GM23338 (cell line): ENCODE measurements at regions not wholly inside any gene's neighbourhood (a gene's known extent, or its start where the extent isn't known, plus 50 kb on each side); places are given as distances from the start of the nearest gene placed in this dataset.

Experiments used
- ATAC-seq: fragments of 200-7000 bp; cut with Tn5 transposase; 3 replicates; pipeline ENCODE4 v1.9.1; 2020
- DNase-seq: peaks from one replicate; pipeline ENCODE4 v3.0.0-alpha.2; 2015; ENCODE audit warnings: low spot score
- H2AFZ ChIP-seq: fragments of 200-600 bp; sonication (generic); 2 replicates; pipeline ENCODE4 v1.8.0; 2016; ENCODE audit warnings: antibody characterized with exemption, mild to moderate bottlenecking, moderate library complexity
- H3F3A ChIP-seq: fragments of 200-600 bp; sonication (generic); replicated peaks from 2 replicates; pipeline ENCODE4 v1.8.0; 2017; ENCODE audit warnings: antibody characterized with exemption, mixed run types, low read depth
- H3K27ac ChIP-seq: fragments of 200-600 bp; sonication (generic); 2 replicates; pipeline ENCODE4 v1.6.1; 2016; ENCODE audit warnings: low read depth
- H3K27me3 ChIP-seq: fragments of 200-600 bp; sonication (generic); 2 replicates; pipeline ENCODE4 v1.8.0; 2016; ENCODE audit warnings: mild to moderate bottlenecking, mixed run types, moderate library complexity; ENCODE audit not compliant: insufficient read depth
- H3K36me3 ChIP-seq: fragments of 200-600 bp; sonication (generic); 2 replicates; pipeline ENCODE4 v1.8.0; 2016; ENCODE audit warnings: mild to moderate bottlenecking; ENCODE audit not compliant: insufficient read depth
- H3K4me1 ChIP-seq: fragments of 200-600 bp; sonication (generic); 2 replicates; pipeline ENCODE4 v1.8.0; 2016; ENCODE audit warnings: mild to moderate bottlenecking, moderate library complexity; ENCODE audit not compliant: insufficient read depth
- H3K4me2 ChIP-seq: fragments of 200-600 bp; sonication (generic); 2 replicates; pipeline ENCODE4 v1.7.1; 2017; ENCODE audit warnings: mixed run types
- H3K4me3 ChIP-seq: fragments of 200-600 bp; sonication (generic); 2 replicates; pipeline ENCODE4 v1.6.1; 2016; ENCODE audit warnings: mixed run types
- H3K79me2 ChIP-seq: fragments of 200-600 bp; sonication (generic); replicated peaks from 2 replicates; pipeline ENCODE4 v1.8.0; 2017; ENCODE audit warnings: mild to moderate bottlenecking; ENCODE audit not compliant: insufficient read depth
- H3K9me2 ChIP-seq: fragments of 200-600 bp; sonication (generic); 2 replicates; pipeline ENCODE4 v1.8.0; 2017; ENCODE audit not compliant: insufficient read depth
- H4K20me1 ChIP-seq: fragments of 200-600 bp; sonication (generic); replicated peaks from 2 replicates; pipeline ENCODE4 v1.8.0; 2017; ENCODE audit warnings: mild to moderate bottlenecking; ENCODE audit not compliant: insufficient read depth
- H3K27ac Mint-ChIP-seq: 2 replicates; pipeline ENCODE4 v1.8.0; 2020; ENCODE audit warnings: inconsistent platforms, mild to moderate bottlenecking, moderate library complexity, mixed read lengths
- H3K27me3 Mint-ChIP-seq: 3 replicates; pipeline ENCODE4 v1.8.0; 2022; ENCODE audit warnings: low read depth, mild to moderate bottlenecking, moderate library complexity, mixed read lengths, inconsistent platforms; ENCODE audit not compliant: insufficient read depth, poor library complexity
- H3K36me3 Mint-ChIP-seq: 3 replicates; pipeline ENCODE4 v1.8.0; 2021; ENCODE audit warnings: low read depth, mild to moderate bottlenecking, inconsistent platforms, moderate library complexity, mixed read lengths
- H3K4me1 Mint-ChIP-seq: 3 replicates; pipeline ENCODE4 v1.8.0; 2020; ENCODE audit warnings: mild to moderate bottlenecking, inconsistent platforms, mixed read lengths
- H3K4me3 Mint-ChIP-seq: 3 replicates; pipeline ENCODE4 v1.8.0; 2021; ENCODE audit warnings: moderate library complexity, mild to moderate bottlenecking, inconsistent platforms, mixed read lengths
- H3K9me3 Mint-ChIP-seq: 3 replicates; pipeline ENCODE4 v1.8.0; 2020; ENCODE audit warnings: moderate library complexity, mild to moderate bottlenecking, inconsistent platforms, mixed read lengths
- CREB1 ChIP-seq: fragments of 250-450 bp; sonication (Bioruptor Pico); IDR thresholded peaks from 2 replicates; pipeline ENCODE4 v1.5.0; 2020; ENCODE audit warnings: low read depth, mild to moderate bottlenecking, moderate library complexity
- EZH2 ChIP-seq: fragments of 200-600 bp; sonication (generic); IDR thresholded peaks from one replicate; pipeline ENCODE4 v1.8.0; 2017; ENCODE audit warnings: antibody characterized with exemption, mild to moderate bottlenecking, low read depth; ENCODE audit not compliant: unreplicated experiment
- EZH2phosphoT487 ChIP-seq: fragments of 200-600 bp; sonication (generic); IDR thresholded peaks from one replicate; pipeline ENCODE4 v1.8.1; 2018; ENCODE audit warnings: antibody characterized with exemption; ENCODE audit not compliant: unreplicated experiment
- JUNB ChIP-seq: IDR thresholded peaks from one replicate; pipeline ENCODE4 v1.6.1; 2016; ENCODE audit warnings: antibody characterized with exemption; ENCODE audit not compliant: unreplicated experiment
- NANOG ChIP-seq: IDR thresholded peaks from 2 replicates; pipeline ENCODE4 v1.6.1; 2016; ENCODE audit warnings: antibody characterized with exemption, borderline replicate concordance
- POLR2AphosphoS5 ChIP-seq: IDR thresholded peaks from 2 replicates; pipeline ENCODE4 v1.6.1; 2016; ENCODE audit warnings: antibody characterized with exemption, low read depth
- STAT1 ChIP-seq: IDR thresholded peaks from one replicate; pipeline ENCODE4 v1.6.1; 2016; ENCODE audit warnings: antibody characterized with exemption; ENCODE audit not compliant: unreplicated experiment
- ZNF114 ChIP-seq: fragments of 250-450 bp; sonication (Bioruptor Pico); IDR thresholded peaks from 2 replicates; pipeline ENCODE4 v1.5.0; 2020; ENCODE audit warnings: mild to moderate bottlenecking, moderate library complexity
- ZNF331 ChIP-seq: fragments of 250-450 bp; sonication (Bioruptor Pico); IDR thresholded peaks from 2 replicates; pipeline ENCODE4 v1.5.0; 2020; ENCODE audit warnings: low read depth, mild to moderate bottlenecking, moderate library complexity
- TF ChIP-seq, protein P1 (sequence below), 2 experiments: fragments of 200-600 bp in 1 of 2; sonication (generic) in 1 of 2; conservative IDR thresholded peaks; 2 replicates each; pipeline versions ENCODE4 v1.5.1 to v1.6.1; 2016 to 2017; ENCODE audit warnings: antibody characterized with exemption in 2 of 2, low read depth in 2 of 2, mild to moderate bottlenecking in 2 of 2, moderate library complexity in 1 of 2
- TF ChIP-seq, protein P2 (sequence below): IDR thresholded peaks from 2 replicates; pipeline ENCODE4 v1.6.1; 2016; ENCODE audit warnings: antibody characterized with exemption
- TF ChIP-seq, protein P3 (sequence below): fragments of 250-450 bp; sonication (Bioruptor Pico); IDR thresholded peaks from 2 replicates; pipeline ENCODE4 v1.5.0; 2020; ENCODE audit warnings: mild to moderate bottlenecking, moderate library complexity
- TF ChIP-seq, protein P4 (sequence below): IDR thresholded peaks from one replicate; pipeline ENCODE4 v1.6.1; 2018; ENCODE audit warnings: antibody characterized with exemption; ENCODE audit not compliant: unreplicated experiment

DNA sequence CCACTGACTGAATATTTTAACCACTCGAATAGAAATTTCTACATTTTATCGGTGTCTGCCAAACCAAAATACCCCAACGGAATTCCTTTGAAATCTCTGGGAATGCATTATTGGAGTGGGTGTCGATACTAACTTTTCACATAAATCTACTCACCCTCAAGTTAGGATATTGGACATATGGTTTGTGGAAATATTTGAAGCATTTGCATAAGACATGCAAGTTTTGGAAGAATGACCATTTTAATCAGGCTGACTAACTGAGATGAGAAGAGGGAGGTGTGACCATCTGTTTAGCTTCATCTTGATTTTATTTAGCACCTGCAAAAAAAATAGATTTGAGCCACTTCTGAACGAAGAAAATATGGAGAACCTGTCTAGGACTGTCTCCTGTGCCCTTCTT is 61.2 kb downstream of the KLF6 start:
- Histone ChIP-seq H3K4me3 (no peak overlapping the region), H3K27me3 (no peaks in the 10 kb centered on the region), H2AFZ (no peak overlapping the region), H3F3A (no peaks in the 10 kb centered on the region), H3K36me3 (no peaks in the 10 kb centered on the region), H3K79me2 (no peaks in the 10 kb centered on the region), H3K9me2 (peaks cover 8% of the 10 kb centered on the region; the same call in 1 of the 2 replicates), H3K4me1 (peaks cover 4% of the 10 kb centered on the region; the same call in 1 of the 2 replicates), H3K4me2 (no peak overlapping the region), H3K27ac (no peak overlapping the region), H4K20me1 (no peaks in the 10 kb centered on the region)
- peaks cover 2% of the 10 kb centered on the region for H3K27me3 Mint-ChIP-seq
- no peaks in the 10 kb centered on the region for H3K36me3 Mint-ChIP-seq
- no peaks in the 10 kb centered on the region for H3K9me3 Mint-ChIP-seq
- peaks cover 3% of the 10 kb centered on the region; the same call in 1 of the 3 replicates for H3K4me1 Mint-ChIP-seq
- no peak for DNase-seq
- no peak for ATAC-seq
- TF ChIP-seq NANOG, result no peak
- TF ChIP-seq, protein P1, sequence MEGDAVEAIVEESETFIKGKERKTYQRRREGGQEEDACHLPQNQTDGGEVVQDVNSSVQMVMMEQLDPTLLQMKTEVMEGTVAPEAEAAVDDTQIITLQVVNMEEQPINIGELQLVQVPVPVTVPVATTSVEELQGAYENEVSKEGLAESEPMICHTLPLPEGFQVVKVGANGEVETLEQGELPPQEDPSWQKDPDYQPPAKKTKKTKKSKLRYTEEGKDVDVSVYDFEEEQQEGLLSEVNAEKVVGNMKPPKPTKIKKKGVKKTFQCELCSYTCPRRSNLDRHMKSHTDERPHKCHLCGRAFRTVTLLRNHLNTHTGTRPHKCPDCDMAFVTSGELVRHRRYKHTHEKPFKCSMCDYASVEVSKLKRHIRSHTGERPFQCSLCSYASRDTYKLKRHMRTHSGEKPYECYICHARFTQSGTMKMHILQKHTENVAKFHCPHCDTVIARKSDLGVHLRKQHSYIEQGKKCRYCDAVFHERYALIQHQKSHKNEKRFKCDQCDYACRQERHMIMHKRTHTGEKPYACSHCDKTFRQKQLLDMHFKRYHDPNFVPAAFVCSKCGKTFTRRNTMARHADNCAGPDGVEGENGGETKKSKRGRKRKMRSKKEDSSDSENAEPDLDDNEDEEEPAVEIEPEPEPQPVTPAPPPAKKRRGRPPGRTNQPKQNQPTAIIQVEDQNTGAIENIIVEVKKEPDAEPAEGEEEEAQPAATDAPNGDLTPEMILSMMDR (conservative IDR thresholded peaks at IDR 0.05; ENCODE audit: low read depth in 2 of 2), result no peak
- TF ChIP-seq, protein P2, sequence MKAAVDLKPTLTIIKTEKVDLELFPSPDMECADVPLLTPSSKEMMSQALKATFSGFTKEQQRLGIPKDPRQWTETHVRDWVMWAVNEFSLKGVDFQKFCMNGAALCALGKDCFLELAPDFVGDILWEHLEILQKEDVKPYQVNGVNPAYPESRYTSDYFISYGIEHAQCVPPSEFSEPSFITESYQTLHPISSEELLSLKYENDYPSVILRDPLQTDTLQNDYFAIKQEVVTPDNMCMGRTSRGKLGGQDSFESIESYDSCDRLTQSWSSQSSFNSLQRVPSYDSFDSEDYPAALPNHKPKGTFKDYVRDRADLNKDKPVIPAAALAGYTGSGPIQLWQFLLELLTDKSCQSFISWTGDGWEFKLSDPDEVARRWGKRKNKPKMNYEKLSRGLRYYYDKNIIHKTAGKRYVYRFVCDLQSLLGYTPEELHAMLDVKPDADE, result no peak
- TF ChIP-seq, protein P3, sequence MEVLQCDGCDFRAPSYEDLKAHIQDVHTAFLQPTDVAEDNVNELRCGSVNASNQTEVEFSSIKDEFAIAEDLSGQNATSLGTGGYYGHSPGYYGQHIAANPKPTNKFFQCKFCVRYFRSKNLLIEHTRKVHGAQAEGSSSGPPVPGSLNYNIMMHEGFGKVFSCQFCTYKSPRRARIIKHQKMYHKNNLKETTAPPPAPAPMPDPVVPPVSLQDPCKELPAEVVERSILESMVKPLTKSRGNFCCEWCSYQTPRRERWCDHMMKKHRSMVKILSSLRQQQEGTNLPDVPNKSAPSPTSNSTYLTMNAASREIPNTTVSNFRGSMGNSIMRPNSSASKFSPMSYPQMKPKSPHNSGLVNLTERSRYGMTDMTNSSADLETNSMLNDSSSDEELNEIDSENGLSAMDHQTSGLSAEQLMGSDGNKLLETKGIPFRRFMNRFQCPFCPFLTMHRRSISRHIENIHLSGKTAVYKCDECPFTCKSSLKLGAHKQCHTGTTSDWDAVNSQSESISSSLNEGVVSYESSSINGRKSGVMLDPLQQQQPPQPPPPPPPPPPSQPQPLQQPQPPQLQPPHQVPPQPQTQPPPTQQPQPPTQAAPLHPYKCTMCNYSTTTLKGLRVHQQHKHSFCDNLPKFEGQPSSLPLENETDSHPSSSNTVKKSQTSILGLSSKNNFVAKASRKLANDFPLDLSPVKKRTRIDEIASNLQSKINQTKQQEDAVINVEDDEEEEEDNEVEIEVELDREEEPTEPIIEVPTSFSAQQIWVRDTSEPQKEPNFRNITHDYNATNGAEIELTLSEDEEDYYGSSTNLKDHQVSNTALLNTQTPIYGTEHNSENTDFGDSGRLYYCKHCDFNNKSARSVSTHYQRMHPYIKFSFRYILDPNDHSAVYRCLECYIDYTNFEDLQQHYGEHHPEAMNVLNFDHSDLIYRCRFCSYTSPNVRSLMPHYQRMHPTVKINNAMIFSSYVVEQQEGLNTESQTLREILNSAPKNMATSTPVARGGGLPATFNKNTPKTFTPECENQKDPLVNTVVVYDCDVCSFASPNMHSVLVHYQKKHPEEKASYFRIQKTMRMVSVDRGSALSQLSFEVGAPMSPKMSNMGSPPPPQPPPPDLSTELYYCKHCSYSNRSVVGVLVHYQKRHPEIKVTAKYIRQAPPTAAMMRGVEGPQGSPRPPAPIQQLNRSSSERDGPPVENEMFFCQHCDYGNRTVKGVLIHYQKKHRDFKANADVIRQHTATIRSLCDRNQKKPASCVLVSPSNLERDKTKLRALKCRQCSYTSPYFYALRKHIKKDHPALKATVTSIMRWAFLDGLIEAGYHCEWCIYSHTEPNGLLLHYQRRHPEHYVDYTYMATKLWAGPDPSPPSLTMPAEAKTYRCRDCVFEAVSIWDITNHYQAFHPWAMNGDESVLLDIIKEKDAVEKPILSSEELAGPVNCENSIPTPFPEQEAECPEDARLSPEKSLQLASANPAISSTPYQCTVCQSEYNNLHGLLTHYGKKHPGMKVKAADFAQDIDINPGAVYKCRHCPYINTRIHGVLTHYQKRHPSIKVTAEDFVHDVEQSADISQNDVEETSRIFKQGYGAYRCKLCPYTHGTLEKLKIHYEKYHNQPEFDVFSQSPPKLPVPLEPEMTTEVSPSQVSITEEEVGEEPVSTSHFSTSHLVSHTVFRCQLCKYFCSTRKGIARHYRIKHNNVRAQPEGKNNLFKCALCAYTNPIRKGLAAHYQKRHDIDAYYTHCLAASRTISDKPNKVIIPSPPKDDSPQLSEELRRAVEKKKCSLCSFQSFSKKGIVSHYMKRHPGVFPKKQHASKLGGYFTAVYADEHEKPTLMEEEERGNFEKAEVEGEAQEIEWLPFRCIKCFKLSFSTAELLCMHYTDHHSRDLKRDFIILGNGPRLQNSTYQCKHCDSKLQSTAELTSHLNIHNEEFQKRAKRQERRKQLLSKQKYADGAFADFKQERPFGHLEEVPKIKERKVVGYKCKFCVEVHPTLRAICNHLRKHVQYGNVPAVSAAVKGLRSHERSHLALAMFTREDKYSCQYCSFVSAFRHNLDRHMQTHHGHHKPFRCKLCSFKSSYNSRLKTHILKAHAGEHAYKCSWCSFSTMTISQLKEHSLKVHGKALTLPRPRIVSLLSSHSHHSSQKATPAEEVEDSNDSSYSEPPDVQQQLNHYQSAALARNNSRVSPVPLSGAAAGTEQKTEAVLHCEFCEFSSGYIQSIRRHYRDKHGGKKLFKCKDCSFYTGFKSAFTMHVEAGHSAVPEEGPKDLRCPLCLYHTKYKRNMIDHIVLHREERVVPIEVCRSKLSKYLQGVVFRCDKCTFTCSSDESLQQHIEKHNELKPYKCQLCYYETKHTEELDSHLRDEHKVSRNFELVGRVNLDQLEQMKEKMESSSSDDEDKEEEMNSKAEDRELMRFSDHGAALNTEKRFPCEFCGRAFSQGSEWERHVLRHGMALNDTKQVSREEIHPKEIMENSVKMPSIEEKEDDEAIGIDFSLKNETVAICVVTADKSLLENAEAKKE (CRISPR knock-in tag), result no peak
- TF ChIP-seq JUNB, result no peak
- TF ChIP-seq CREB1 (CRISPR knock-in tag), result no peak
- no peak for TF ChIP-seq ZNF114 (CRISPR knock-in tag)
- TF ChIP-seq POLR2AphosphoS5, result no peak
- TF ChIP-seq EZH2phosphoT487, result no peak
- no peak for TF ChIP-seq EZH2
- TF ChIP-seq STAT1, result no peak
- TF ChIP-seq, protein P4, sequence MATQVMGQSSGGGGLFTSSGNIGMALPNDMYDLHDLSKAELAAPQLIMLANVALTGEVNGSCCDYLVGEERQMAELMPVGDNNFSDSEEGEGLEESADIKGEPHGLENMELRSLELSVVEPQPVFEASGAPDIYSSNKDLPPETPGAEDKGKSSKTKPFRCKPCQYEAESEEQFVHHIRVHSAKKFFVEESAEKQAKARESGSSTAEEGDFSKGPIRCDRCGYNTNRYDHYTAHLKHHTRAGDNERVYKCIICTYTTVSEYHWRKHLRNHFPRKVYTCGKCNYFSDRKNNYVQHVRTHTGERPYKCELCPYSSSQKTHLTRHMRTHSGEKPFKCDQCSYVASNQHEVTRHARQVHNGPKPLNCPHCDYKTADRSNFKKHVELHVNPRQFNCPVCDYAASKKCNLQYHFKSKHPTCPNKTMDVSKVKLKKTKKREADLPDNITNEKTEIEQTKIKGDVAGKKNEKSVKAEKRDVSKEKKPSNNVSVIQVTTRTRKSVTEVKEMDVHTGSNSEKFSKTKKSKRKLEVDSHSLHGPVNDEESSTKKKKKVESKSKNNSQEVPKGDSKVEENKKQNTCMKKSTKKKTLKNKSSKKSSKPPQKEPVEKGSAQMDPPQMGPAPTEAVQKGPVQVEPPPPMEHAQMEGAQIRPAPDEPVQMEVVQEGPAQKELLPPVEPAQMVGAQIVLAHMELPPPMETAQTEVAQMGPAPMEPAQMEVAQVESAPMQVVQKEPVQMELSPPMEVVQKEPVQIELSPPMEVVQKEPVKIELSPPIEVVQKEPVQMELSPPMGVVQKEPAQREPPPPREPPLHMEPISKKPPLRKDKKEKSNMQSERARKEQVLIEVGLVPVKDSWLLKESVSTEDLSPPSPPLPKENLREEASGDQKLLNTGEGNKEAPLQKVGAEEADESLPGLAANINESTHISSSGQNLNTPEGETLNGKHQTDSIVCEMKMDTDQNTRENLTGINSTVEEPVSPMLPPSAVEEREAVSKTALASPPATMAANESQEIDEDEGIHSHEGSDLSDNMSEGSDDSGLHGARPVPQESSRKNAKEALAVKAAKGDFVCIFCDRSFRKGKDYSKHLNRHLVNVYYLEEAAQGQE, result no peak
- TF ChIP-seq ZNF331, result no peak
- H3K27ac Mint-ChIP-seq, result no peak overlapping the region
- no peak overlapping the region for H3K4me3 Mint-ChIP-seq
